ENCODE measurements at regions not wholly inside any gene's neighbourhood (a gene's known extent, or its start where the extent isn't known, plus 50 kb on each side); places are given as distances from the start of the nearest gene placed in this dataset.

DNA sequence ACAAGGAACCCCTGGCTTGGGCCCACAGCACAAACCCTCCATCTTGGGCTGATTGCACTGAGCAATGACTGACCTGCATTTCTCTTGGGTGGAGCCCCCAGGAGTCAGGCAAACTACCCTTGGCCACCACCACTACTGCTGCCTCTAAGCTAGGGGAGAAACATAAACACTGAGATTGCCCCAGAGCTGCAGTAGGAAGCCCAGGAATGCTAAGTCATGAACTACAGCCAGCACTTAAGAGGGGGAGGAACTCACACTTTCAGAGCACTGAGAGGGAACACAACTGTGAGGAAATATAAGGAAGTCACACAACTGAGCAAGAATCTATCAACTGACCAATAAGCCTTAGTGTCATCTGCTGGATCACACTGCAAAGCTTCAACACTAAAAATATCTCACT is 111.6 kb upstream of the PPP3CA start:
- no peak for TF ChIP-seq EZH2 (IDR thresholded peaks at IDR 0.05; ENCODE audit: insufficient read depth, low read length)
- TF ChIP-seq, protein P1, sequence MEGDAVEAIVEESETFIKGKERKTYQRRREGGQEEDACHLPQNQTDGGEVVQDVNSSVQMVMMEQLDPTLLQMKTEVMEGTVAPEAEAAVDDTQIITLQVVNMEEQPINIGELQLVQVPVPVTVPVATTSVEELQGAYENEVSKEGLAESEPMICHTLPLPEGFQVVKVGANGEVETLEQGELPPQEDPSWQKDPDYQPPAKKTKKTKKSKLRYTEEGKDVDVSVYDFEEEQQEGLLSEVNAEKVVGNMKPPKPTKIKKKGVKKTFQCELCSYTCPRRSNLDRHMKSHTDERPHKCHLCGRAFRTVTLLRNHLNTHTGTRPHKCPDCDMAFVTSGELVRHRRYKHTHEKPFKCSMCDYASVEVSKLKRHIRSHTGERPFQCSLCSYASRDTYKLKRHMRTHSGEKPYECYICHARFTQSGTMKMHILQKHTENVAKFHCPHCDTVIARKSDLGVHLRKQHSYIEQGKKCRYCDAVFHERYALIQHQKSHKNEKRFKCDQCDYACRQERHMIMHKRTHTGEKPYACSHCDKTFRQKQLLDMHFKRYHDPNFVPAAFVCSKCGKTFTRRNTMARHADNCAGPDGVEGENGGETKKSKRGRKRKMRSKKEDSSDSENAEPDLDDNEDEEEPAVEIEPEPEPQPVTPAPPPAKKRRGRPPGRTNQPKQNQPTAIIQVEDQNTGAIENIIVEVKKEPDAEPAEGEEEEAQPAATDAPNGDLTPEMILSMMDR (IDR thresholded peaks at IDR 0.05; ENCODE audit: insufficient read depth, low read depth, low read length): no peak
- no peaks in the 10 kb centered on the region for H3K36me3 ChIP-seq (ENCODE audit: insufficient read depth, low read length)
- Mint-ChIP-seq H3K27ac (ENCODE audit: unreplicated experiment) (no peak overlapping the region), H3K4me3 (ENCODE audit: unreplicated experiment) (no peak overlapping the region), H3K4me1 (ENCODE audit: low read depth, unreplicated experiment) (peaks cover 3% of the 10 kb centered on the region), H3K27me3 (ENCODE audit: low read depth, unreplicated experiment) (peaks cover 2% of the 10 kb centered on the region), H3K36me3 (ENCODE audit: low read depth, unreplicated experiment) (no peaks in the 10 kb centered on the region), H3K9me3 (ENCODE audit: unreplicated experiment) (peaks cover 12% of the 10 kb centered on the region)
- H3K9ac ChIP-seq (ENCODE audit: low read length): no peak overlapping the region
- H3K4me1 ChIP-seq (ENCODE audit: insufficient read depth, low read length): no peaks in the 10 kb centered on the region
- no peak overlapping the region for H2AFZ ChIP-seq (ENCODE audit: low read depth, low read length)
- no peaks in the 10 kb centered on the region for H4K20me1 ChIP-seq (ENCODE audit: insufficient read depth, low read length)
- no peaks in the 10 kb centered on the region for H3K79me2 ChIP-seq (ENCODE audit: insufficient read depth, low read length)
- no peak overlapping the region for H3K4me3 ChIP-seq (ENCODE audit: insufficient read depth, low read depth, low read length)
- peak; percentile 6 for DNase-seq (ENCODE audit: low read depth)
- no peak for FAIRE-seq
- H3K27me3 ChIP-seq (ENCODE audit: insufficient read depth, low read length): no peaks in the 10 kb centered on the region
- H3K9me3 ChIP-seq (ENCODE audit: insufficient read depth, low read depth, low read length): no peaks in the 10 kb centered on the region
- H3K4me2 ChIP-seq (ENCODE audit: low read length): no peak overlapping the region
- no peak overlapping the region for H3K27ac ChIP-seq (ENCODE audit: low read depth, low read length)

DNA sequence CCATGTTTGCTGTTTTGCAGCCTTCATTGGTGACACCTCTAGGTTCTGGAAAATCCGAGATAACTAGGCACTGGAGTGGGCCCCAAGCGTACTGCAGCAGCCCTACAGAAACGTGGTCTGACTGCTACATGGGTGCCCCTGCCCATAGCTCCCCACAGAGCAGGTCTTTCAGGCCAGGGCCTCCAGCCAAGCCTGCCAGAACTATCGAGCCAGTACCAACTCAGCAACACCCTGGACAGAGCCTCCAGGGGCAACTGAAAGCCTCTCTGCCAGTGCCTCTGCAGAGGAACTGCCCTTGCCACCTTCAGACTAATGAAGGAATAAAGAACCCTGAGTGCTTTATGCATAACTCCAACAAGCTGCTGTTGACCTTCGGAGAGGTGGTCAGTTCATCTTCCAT is 111.1 kb upstream of the PPP3CA start:
- Histone ChIP-seq H3K4me3 (ENCODE audit: insufficient read depth, low read depth, low read length) (no peak overlapping the region), H3K27ac (ENCODE audit: low read depth, low read length) (no peak overlapping the region), H2AFZ (ENCODE audit: low read depth, low read length) (no peak overlapping the region), H3K9me3 (ENCODE audit: insufficient read depth, low read depth, low read length) (no peaks in the 10 kb centered on the region), H3K79me2 (ENCODE audit: insufficient read depth, low read length) (no peaks in the 10 kb centered on the region), H3K36me3 (ENCODE audit: insufficient read depth, low read length) (no peaks in the 10 kb centered on the region), H3K27me3 (ENCODE audit: insufficient read depth, low read length) (no peaks in the 10 kb centered on the region), H4K20me1 (ENCODE audit: insufficient read depth, low read length) (no peaks in the 10 kb centered on the region), H3K4me2 (ENCODE audit: low read length) (no peak overlapping the region), H3K4me1 (ENCODE audit: insufficient read depth, low read length) (no peaks in the 10 kb centered on the region), H3K9ac (ENCODE audit: low read length) (no peak overlapping the region)
- Mint-ChIP-seq H3K4me3 (ENCODE audit: unreplicated experiment) (no peak overlapping the region), H3K4me1 (ENCODE audit: low read depth, unreplicated experiment) (peaks cover 3% of the 10 kb centered on the region), H3K9me3 (ENCODE audit: unreplicated experiment) (peaks cover 12% of the 10 kb centered on the region), H3K36me3 (ENCODE audit: low read depth, unreplicated experiment) (no peaks in the 10 kb centered on the region), H3K27me3 (ENCODE audit: low read depth, unreplicated experiment) (peaks cover 2% of the 10 kb centered on the region), H3K27ac (ENCODE audit: unreplicated experiment) (no peak overlapping the region)
- TF ChIP-seq, protein P1 (IDR thresholded peaks at IDR 0.05; ENCODE audit: insufficient read depth, low read depth, low read length): no peak
- TF ChIP-seq EZH2 (IDR thresholded peaks at IDR 0.05; ENCODE audit: insufficient read depth, low read length): no peak
- DNase-seq (ENCODE audit: low read depth) (no peak), FAIRE-seq (no peak)

DNA sequence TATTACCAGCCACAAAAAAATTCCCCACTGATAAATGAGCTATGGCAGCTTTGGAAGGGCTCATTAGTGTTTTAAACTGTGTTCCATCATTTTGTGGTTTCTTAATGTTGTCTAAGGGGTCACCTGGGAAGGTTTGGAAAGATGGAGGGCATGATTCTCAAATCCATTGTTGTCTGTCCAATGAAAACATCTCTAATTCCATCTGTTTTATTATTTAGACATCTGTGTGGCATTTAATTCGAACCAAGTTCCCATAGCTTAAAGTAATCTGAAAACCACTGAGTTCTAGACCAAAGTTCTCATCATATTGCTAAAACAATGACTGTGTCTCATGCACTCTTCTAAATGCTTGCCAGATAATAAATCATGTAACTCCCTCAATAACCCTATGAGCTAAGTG is 103.8 kb upstream of the PPP3CA start:
- no peak overlapping the region for H3K27ac Mint-ChIP-seq (ENCODE audit: unreplicated experiment)
- DNase-seq (ENCODE audit: low read depth) (peak; percentile 83), FAIRE-seq (no peak)
- no peaks in the 10 kb centered on the region for H3K4me1 Mint-ChIP-seq (ENCODE audit: low read depth, unreplicated experiment)
- no peaks in the 10 kb centered on the region for H3K9me3 ChIP-seq (ENCODE audit: insufficient read depth, low read depth, low read length)
- H3K36me3 ChIP-seq (ENCODE audit: insufficient read depth, low read length): no peaks in the 10 kb centered on the region
- no peak overlapping the region for H3K27ac ChIP-seq (ENCODE audit: low read depth, low read length)
- peaks cover 7% of the 10 kb centered on the region for H3K9me3 Mint-ChIP-seq (ENCODE audit: unreplicated experiment)
- no peaks in the 10 kb centered on the region for H3K79me2 ChIP-seq (ENCODE audit: insufficient read depth, low read length)
- H3K4me1 ChIP-seq (ENCODE audit: insufficient read depth, low read length): no peaks in the 10 kb centered on the region
- H3K4me3 ChIP-seq (ENCODE audit: insufficient read depth, low read depth, low read length): no peak overlapping the region
- H3K9ac ChIP-seq (ENCODE audit: low read length): no peak overlapping the region
- H3K27me3 ChIP-seq (ENCODE audit: insufficient read depth, low read length): no peaks in the 10 kb centered on the region
- no peaks in the 10 kb centered on the region for H3K36me3 Mint-ChIP-seq (ENCODE audit: low read depth, unreplicated experiment)
- TF ChIP-seq EZH2 (IDR thresholded peaks at IDR 0.05; ENCODE audit: insufficient read depth, low read length): no peak
- TF ChIP-seq, protein P1 (IDR thresholded peaks at IDR 0.05; ENCODE audit: insufficient read depth, low read depth, low read length): no peak
- no peak overlapping the region for H3K4me3 Mint-ChIP-seq (ENCODE audit: unreplicated experiment)
- H4K20me1 ChIP-seq (ENCODE audit: insufficient read depth, low read length): no peaks in the 10 kb centered on the region
- no peak overlapping the region for H2AFZ ChIP-seq (ENCODE audit: low read depth, low read length)
- no peak overlapping the region for H3K4me2 ChIP-seq (ENCODE audit: low read length)
- no peaks in the 10 kb centered on the region for H3K27me3 Mint-ChIP-seq (ENCODE audit: low read depth, unreplicated experiment)

All from astrocyte (in vitro differentiated cells and primary cell).